Parathyroid adenoma (tissue), 2 donors: ENCODE measurements at regions not wholly inside any gene's neighbourhood (a gene's known extent, or its start where the extent isn't known, plus 50 kb on each side); places are given as distances from the start of the nearest gene placed in this dataset.

Source experiments
- H2AFZ ChIP-seq: fragments of 300-600 bp; sonication (generic); one replicate; pipeline ENCODE4 v1.7.0; 2017; ENCODE audit warnings: antibody characterized with exemption, mild to moderate bottlenecking
- H3K27ac ChIP-seq: fragments of 300-600 bp; sonication (generic); one replicate; pipeline ENCODE4 v1.7.0; 2017
- H3K27me3 ChIP-seq: fragments of 300-600 bp; sonication (generic); one replicate; pipeline ENCODE4 v1.7.0; 2017; ENCODE audit warnings: low read length; ENCODE audit not compliant: control insufficient read depth, insufficient read depth
- H3K36me3 ChIP-seq: fragments of 300-600 bp; sonication (generic); one replicate; pipeline ENCODE4 v1.7.0; 2017; ENCODE audit warnings: low read length; ENCODE audit not compliant: control insufficient read depth, insufficient read depth
- H3K4me1 ChIP-seq: fragments of 300-600 bp; sonication (generic); one replicate; pipeline ENCODE4 v1.7.0; 2017; ENCODE audit warnings: control low read depth
- H3K4me2 ChIP-seq: fragments of 300-600 bp; sonication (generic); one replicate; pipeline ENCODE4 v1.7.0; 2017; ENCODE audit warnings: low read length
- H3K4me3 ChIP-seq: fragments of 300-600 bp; sonication (generic); one replicate; pipeline ENCODE4 v1.7.0; 2017; ENCODE audit warnings: low read depth, low read length
- H3K79me2 ChIP-seq: fragments of 300-600 bp; sonication (generic); one replicate; pipeline ENCODE4 v1.7.0; 2017; ENCODE audit warnings: control low read depth
- H3K9ac ChIP-seq: fragments of 300-600 bp; sonication (generic); one replicate; pipeline ENCODE4 v1.7.0; 2017; ENCODE audit warnings: mild to moderate bottlenecking
- H3K9me3 ChIP-seq: fragments of 300-600 bp; sonication (generic); one replicate; pipeline ENCODE4 v1.7.0; 2017; ENCODE audit warnings: low read length; ENCODE audit not compliant: control insufficient read depth
- CTCF ChIP-seq: fragments of 300-600 bp; sonication (generic); IDR thresholded peaks from one replicate; pipeline ENCODE4 v1.7.0; 2017; ENCODE audit warnings: antibody characterized with exemption, mild to moderate bottlenecking
- donor health status: primary hyperparathyroidism.

- H3K27ac ChIP-seq, result no peak overlapping the region
- H3K9ac ChIP-seq, result no peak overlapping the region
- H3K9me3 ChIP-seq, result no peaks in the 10 kb centered on the region
- no peaks in the 10 kb centered on the region for H3K36me3 ChIP-seq
- H3K4me3 ChIP-seq, result no peak overlapping the region
- H3K4me2 ChIP-seq, result no peak overlapping the region
- no peak for TF ChIP-seq CTCF
- H3K27me3 ChIP-seq, result no peaks in the 10 kb centered on the region
- no peaks in the 10 kb centered on the region for H3K79me2 ChIP-seq
- no peak overlapping the region for H2AFZ ChIP-seq
- H3K4me1 ChIP-seq, result no peaks in the 10 kb centered on the region
These were observed 256.4 kb downstream of the TFAP2C start for GRCh38 chr20:56885521-56885920.

GRCh38 chr20:56890011-56890410, 260.9 kb downstream of the TFAP2C start:
- no peaks in the 10 kb centered on the region for H3K36me3 ChIP-seq
- H3K4me1 ChIP-seq, result no peaks in the 10 kb centered on the region
- H2AFZ ChIP-seq, result no peak overlapping the region
- H3K4me3 ChIP-seq, result no peak overlapping the region
- H3K27me3 ChIP-seq, result no peaks in the 10 kb centered on the region
- no peaks in the 10 kb centered on the region for H3K9me3 ChIP-seq
- H3K4me2 ChIP-seq, result no peak overlapping the region
- H3K27ac ChIP-seq, result no peak overlapping the region
- no peak overlapping the region for H3K9ac ChIP-seq
- no peak for TF ChIP-seq CTCF
- H3K79me2 ChIP-seq, result no peaks in the 10 kb centered on the region

GRCh38 chr20:56893226-56893917, 264.3 kb downstream of the TFAP2C start:
- Histone ChIP-seq H3K27ac (no peak overlapping the region), H3K9me3 (no peaks in the 10 kb centered on the region), H3K9ac (no peak overlapping the region), H3K36me3 (no peaks in the 10 kb centered on the region), H2AFZ (no peak overlapping the region), H3K4me3 (no peak overlapping the region), H3K4me1 (no peaks in the 10 kb centered on the region), H3K4me2 (no peak overlapping the region), H3K27me3 (no peaks in the 10 kb centered on the region), H3K79me2 (no peaks in the 10 kb centered on the region)
- TF ChIP-seq CTCF, result no peak

GRCh38 chr20:56896447-56896846, 267.3 kb downstream of the TFAP2C start:
- no peak for TF ChIP-seq CTCF
- Histone ChIP-seq H2AFZ (no peak overlapping the region), H3K79me2 (no peaks in the 10 kb centered on the region), H3K36me3 (no peaks in the 10 kb centered on the region), H3K4me3 (no peak overlapping the region), H3K4me2 (no peak overlapping the region), H3K9me3 (no peaks in the 10 kb centered on the region), H3K27me3 (no peaks in the 10 kb centered on the region), H3K9ac (no peak overlapping the region), H3K4me1 (no peaks in the 10 kb centered on the region), H3K27ac (no peak overlapping the region)

- Histone ChIP-seq H3K27ac (no peak overlapping the region), H3K4me2 (no peak overlapping the region), H3K9me3 (no peaks in the 10 kb centered on the region), H3K4me1 (no peaks in the 10 kb centered on the region), H3K27me3 (no peaks in the 10 kb centered on the region), H3K36me3 (no peaks in the 10 kb centered on the region), H3K79me2 (no peaks in the 10 kb centered on the region), H3K9ac (no peak overlapping the region), H2AFZ (no peak overlapping the region), H3K4me3 (no peak overlapping the region)
- no peak for TF ChIP-seq CTCF
These were observed 268.3 kb downstream of the TFAP2C start for GRCh38 chr20:56897318-56897957.
